Peyer's patch (tissue), 4 donors: ENCODE measurements at regions not wholly inside any gene's neighbourhood (a gene's known extent, or its start where the extent isn't known, plus 50 kb on each side); places are given as distances from the start of the nearest gene placed in this dataset.

Experiments
- DNase-seq, 3 donors: peaks; one replicate each; pipeline ENCODE4 v3.0.0-alpha.2; 2017 to 2019
- H3K27ac ChIP-seq, 4 donors: fragments of 200-600 bp; sonication (generic); one replicate each; pipeline ENCODE4 v1.5.1; 2016 to 2019
- H3K27me3 ChIP-seq, 2 donors: fragments of 200-600 bp; sonication (generic); one replicate each; pipeline ENCODE4 v1.5.1; 2019
- H3K36me3 ChIP-seq, 3 donors: fragments of 200-600 bp; sonication (generic); one replicate each; pipeline ENCODE4 v1.5.1; 2016 to 2019
- H3K4me1 ChIP-seq, 4 donors: fragments of 200-600 bp; sonication (generic); one replicate each; pipeline ENCODE4 v1.5.1; 2016 to 2019
- H3K4me3 ChIP-seq, 4 donors: fragments of 200-600 bp; sonication (generic); 1 replicate in 3 of 4; 2 replicates in 1 of 4; pipeline ENCODE4 v1.5.1; 2016 to 2019; ENCODE audit warnings: mild to moderate bottlenecking in 1 of 4
- H3K9me3 ChIP-seq, 4 donors: fragments of 200-600 bp; sonication (generic); one replicate each; pipeline ENCODE4 v1.5.1; 2016 to 2019; ENCODE audit warnings: mild to moderate bottlenecking in 1 of 4
- POLR2A ChIP-seq, 2 donors: fragments of 450-650 bp; IDR thresholded peaks; one replicate each; pipeline ENCODE4 v1.5.1; 2017; ENCODE audit warnings: antibody characterized with exemption in 2 of 2, mild to moderate bottlenecking in 2 of 2, moderate library complexity in 2 of 2
- TF ChIP-seq, protein P1 (sequence below), 6 experiments: fragments of 450-650 bp in 4 of 6; fragments of 200-600 bp in 2 of 6; sonication (generic) in 1 of 6; IDR thresholded peaks; one replicate each; pipeline ENCODE4 v1.5.1; 2017 to 2019; ENCODE audit warnings: antibody characterized with exemption in 6 of 6, mild to moderate bottlenecking in 3 of 6, moderate library complexity in 1 of 6

DNA sequence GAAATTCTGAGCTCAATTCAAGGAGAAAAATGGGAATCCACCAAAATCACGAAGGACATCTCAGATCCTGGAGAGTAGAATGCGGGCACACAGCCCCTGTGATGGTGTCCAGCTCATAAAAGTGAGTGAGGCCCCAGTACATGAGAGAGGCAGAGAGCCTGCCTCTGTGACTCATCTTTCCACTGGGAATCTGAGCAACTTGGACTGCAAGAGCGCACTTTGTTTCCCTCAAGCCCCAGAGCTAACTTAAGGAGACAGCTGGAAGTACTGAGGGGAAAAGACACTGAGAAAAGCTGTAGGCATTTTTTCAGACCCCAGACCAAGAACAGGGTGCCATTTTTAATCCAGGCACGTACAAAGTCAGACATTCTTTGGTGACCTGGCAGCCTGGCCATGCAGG, 273.7 kb downstream of the C11orf87 start:
- TF ChIP-seq POLR2A (IDR thresholded peaks at IDR 0.05): no peak
- TF ChIP-seq, protein P1, sequence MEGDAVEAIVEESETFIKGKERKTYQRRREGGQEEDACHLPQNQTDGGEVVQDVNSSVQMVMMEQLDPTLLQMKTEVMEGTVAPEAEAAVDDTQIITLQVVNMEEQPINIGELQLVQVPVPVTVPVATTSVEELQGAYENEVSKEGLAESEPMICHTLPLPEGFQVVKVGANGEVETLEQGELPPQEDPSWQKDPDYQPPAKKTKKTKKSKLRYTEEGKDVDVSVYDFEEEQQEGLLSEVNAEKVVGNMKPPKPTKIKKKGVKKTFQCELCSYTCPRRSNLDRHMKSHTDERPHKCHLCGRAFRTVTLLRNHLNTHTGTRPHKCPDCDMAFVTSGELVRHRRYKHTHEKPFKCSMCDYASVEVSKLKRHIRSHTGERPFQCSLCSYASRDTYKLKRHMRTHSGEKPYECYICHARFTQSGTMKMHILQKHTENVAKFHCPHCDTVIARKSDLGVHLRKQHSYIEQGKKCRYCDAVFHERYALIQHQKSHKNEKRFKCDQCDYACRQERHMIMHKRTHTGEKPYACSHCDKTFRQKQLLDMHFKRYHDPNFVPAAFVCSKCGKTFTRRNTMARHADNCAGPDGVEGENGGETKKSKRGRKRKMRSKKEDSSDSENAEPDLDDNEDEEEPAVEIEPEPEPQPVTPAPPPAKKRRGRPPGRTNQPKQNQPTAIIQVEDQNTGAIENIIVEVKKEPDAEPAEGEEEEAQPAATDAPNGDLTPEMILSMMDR (IDR thresholded peaks at IDR 0.05): no peak
- DNase-seq: no peak

DNA sequence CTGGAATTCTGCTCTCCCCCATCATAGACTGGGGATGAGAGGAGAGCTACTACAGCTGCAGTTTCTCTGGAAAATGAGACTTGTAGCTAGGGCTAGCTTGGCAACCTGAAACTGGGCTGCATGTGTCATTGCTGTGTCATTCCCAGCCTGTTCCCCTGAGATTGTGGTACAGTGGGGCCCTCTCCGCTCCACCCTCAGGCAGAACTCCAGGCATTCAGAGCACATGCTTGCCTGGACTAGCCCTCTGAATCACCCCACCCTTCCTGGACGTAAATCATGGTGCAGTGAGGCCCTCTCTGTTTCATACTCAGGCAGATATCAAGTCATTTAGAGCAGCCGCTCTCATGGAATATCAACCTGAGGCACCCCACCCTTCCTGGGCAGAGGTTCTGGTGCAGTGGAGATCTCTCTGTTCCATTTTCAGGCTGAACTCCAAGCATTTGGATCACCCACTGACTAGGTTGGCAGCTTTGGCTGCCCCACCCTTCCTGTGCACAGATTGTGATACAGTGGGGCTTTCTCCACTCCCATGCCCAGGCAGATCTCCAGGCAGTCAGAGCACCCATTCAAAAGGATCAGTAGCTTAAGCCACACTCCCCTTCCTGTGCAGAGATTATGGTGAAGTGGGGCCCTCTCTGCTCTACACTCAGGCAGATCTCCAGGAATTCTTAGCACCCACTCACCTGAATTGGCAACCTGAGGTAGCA, 274.4 kb downstream of the C11orf87 start:
- Histone ChIP-seq H3K4me1 (no peaks in the 10 kb centered on the region), H3K36me3 (no peaks in the 10 kb centered on the region), H3K9me3 (no peaks in the 10 kb centered on the region), H3K27ac (no peak overlapping the region), H3K27me3 (no peaks in the 10 kb centered on the region), H3K4me3 (no peak overlapping the region)
- TF ChIP-seq, protein P1 (IDR thresholded peaks at IDR 0.05): no peak
- TF ChIP-seq POLR2A (IDR thresholded peaks at IDR 0.05): no peak
- DNase-seq: no peak

More for the DNA sequence above, 273.7 kb downstream of the C11orf87 start:
- no peaks in the 10 kb centered on the region for H3K36me3 ChIP-seq
- no peaks in the 10 kb centered on the region for H3K27me3 ChIP-seq
- no peaks in the 10 kb centered on the region for H3K9me3 ChIP-seq
- H3K4me1 ChIP-seq: no peaks in the 10 kb centered on the region
- H3K4me3 ChIP-seq: no peak overlapping the region
- no peak overlapping the region for H3K27ac ChIP-seq

DNA sequence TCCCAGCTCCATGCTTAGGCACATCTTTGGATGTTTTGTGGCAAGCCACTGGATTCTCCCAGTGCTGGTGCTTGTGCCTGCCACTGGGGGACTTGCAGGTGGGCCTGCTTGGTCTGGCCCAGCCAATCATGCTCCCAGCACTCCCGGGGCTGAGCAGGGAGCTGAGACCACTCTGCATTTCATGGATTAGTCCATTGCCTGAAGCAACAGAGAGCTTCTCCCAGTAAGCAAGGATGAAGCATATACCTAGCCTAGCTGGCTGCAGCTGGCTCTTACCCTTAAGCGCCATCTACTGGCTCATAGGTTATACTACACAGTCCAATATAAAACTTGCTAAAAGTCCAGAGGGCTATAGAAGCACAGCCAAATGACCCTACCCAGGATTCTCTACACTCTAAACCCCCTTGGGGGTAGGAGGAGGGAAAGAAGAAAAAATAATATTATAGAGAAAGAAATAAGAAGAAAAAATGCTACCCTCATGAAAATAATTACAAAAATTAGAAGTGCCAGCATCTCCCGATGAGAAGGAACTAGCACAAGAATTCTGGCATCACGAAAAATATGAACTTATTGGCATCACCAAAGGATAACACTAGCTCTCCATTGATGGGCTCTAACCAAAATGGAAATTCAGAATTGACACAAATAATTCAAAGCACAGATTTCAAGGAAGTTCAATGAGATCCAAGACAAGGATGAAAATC, 275.3 kb downstream of the C11orf87 start:
- no peaks in the 10 kb centered on the region for H3K9me3 ChIP-seq
- H3K4me1 ChIP-seq: no peaks in the 10 kb centered on the region
- H3K36me3 ChIP-seq: no peaks in the 10 kb centered on the region
- no peak for DNase-seq
- no peak overlapping the region for H3K27ac ChIP-seq
- H3K27me3 ChIP-seq: no peaks in the 10 kb centered on the region
- no peak overlapping the region for H3K4me3 ChIP-seq
- no peak for TF ChIP-seq POLR2A (IDR thresholded peaks at IDR 0.05)
- TF ChIP-seq, protein P1 (IDR thresholded peaks at IDR 0.05): peak in 4 of 6 experiments; percentile 22 to 49 (median 48)

DNA sequence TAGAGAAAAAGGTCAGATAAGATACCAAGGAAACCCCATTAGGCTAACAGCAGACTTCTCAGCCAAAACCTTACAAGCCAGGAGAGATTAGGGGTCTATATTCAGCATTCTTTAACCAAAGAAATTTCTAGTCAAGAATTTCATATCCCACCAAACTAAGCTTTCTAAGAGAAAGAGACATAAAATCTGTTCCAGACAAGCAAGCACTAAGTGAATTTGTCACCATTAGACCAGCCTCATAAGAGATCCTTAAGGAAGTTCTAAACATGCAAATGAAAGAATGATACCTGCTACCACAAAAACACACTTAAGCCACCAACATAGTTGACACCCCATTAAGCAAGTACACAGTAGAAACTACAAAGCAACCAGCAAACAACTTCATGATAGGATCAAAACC, 276.2 kb downstream of the C11orf87 start:
- TF ChIP-seq, protein P1 (IDR thresholded peaks at IDR 0.05): no peak
- no peak for TF ChIP-seq POLR2A (IDR thresholded peaks at IDR 0.05)
- Histone ChIP-seq H3K4me3 (no peak overlapping the region), H3K27ac (no peak overlapping the region), H3K27me3 (no peaks in the 10 kb centered on the region), H3K4me1 (no peaks in the 10 kb centered on the region), H3K9me3 (no peaks in the 10 kb centered on the region), H3K36me3 (no peaks in the 10 kb centered on the region)
- no peak for DNase-seq

DNA sequence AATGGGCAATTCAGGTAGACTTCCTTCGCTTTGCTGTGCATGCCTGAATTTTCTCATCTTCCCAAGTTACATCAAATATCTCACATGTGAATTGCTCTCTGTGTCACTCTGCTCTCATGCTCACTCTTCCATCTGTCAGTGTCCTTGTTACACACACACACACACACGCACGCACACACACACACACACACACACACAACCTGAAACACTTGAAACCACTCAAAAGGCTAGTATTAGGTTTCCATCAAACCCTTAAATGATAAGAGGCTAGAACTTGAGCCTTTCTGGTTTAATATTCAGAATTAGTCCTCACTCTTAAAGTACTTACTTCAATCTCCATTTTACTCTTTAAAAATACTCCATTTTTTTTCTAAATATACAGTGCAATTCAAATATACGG, 282.4 kb downstream of the C11orf87 start:
- no peaks in the 10 kb centered on the region for H3K27me3 ChIP-seq
- H3K4me1 ChIP-seq: no peaks in the 10 kb centered on the region
- H3K36me3 ChIP-seq: no peaks in the 10 kb centered on the region
- H3K27ac ChIP-seq: no peak overlapping the region
- no peaks in the 10 kb centered on the region for H3K9me3 ChIP-seq
- TF ChIP-seq, protein P1 (IDR thresholded peaks at IDR 0.05): no peak
- TF ChIP-seq POLR2A (IDR thresholded peaks at IDR 0.05): no peak
- DNase-seq: no peak
- no peak overlapping the region for H3K4me3 ChIP-seq
